GM23248 (cell line): ENCODE measurements at regions not wholly inside any gene's neighbourhood (a gene's known extent, or its start where the extent isn't known, plus 50 kb on each side); places are given as distances from the start of the nearest gene placed in this dataset.
"Not testable (repeated sequence)": the region's sequence is repeated elsewhere in the genome, so short reads cannot be mapped to it uniquely, and the experiment has no call there.

ENCODE experiments used
- DNase-seq: peaks from one replicate; pipeline ENCODE4 v3.0.0-alpha.2; 2015
- H2AFZ ChIP-seq: fragments of 200-600 bp; sonication (generic); 2 replicates; pipeline ENCODE4 v1.6.1; 2016; ENCODE audit warnings: antibody characterized with exemption
- H3F3A ChIP-seq: fragments of 200-600 bp; sonication (generic); 2 replicates; pipeline ENCODE4 v1.6.1; 2016; ENCODE audit warnings: mild to moderate bottlenecking, antibody characterized with exemption, mixed run types; ENCODE audit not compliant: insufficient read depth
- H3K27ac ChIP-seq: fragments of 200-600 bp; sonication (generic); 2 replicates; pipeline ENCODE4 v1.5.1; 2016; ENCODE audit warnings: mild to moderate bottlenecking
- H3K27me3 ChIP-seq: fragments of 200-600 bp; sonication (generic); replicated peaks from 2 replicates; pipeline ENCODE4 v1.6.1; 2016; ENCODE audit warnings: mild to moderate bottlenecking; ENCODE audit not compliant: insufficient read depth
- H3K36me3 ChIP-seq: fragments of 200-600 bp; sonication (generic); 2 replicates; pipeline ENCODE4 v1.6.1; 2016; ENCODE audit warnings: low read depth, mild to moderate bottlenecking
- H3K4me1 ChIP-seq: fragments of 200-600 bp; sonication (generic); 2 replicates; pipeline ENCODE4 v1.6.1; 2016; ENCODE audit warnings: mild to moderate bottlenecking; ENCODE audit not compliant: insufficient read depth
- H3K4me2 ChIP-seq: fragments of 200-600 bp; sonication (generic); one replicate; pipeline ENCODE4 v1.6.1; 2016; ENCODE audit warnings: mild to moderate bottlenecking; ENCODE audit not compliant: unreplicated experiment
- H3K4me3 ChIP-seq: fragments of 200-600 bp; sonication (generic); 2 replicates; pipeline ENCODE4 v1.5.1; 2016; ENCODE audit warnings: mild to moderate bottlenecking
- H3K79me2 ChIP-seq: fragments of 200-600 bp; sonication (generic); 2 replicates; pipeline ENCODE4 v1.6.1; 2016; ENCODE audit warnings: mild to moderate bottlenecking; ENCODE audit not compliant: insufficient read depth
- H3K9ac ChIP-seq: fragments of 200-600 bp; sonication (generic); 2 replicates; pipeline ENCODE4 v1.6.1; 2016; ENCODE audit warnings: mild to moderate bottlenecking
- H3K9me2 ChIP-seq: fragments of 200-600 bp; sonication (generic); 2 replicates; pipeline ENCODE4 v1.6.1; 2016; ENCODE audit warnings: mixed run types, mild to moderate bottlenecking, moderate library complexity; ENCODE audit not compliant: insufficient read depth
- H3K9me3 ChIP-seq: fragments of 200-600 bp; sonication (generic); one replicate; pipeline ENCODE4 v1.6.1; 2017; ENCODE audit warnings: low read depth
- H4K20me1 ChIP-seq: fragments of 200-600 bp; sonication (generic); 2 replicates; pipeline ENCODE4 v1.6.0; 2016; ENCODE audit not compliant: insufficient read depth
- EZH2 ChIP-seq: fragments of 200-600 bp; sonication (generic); IDR thresholded peaks from 2 replicates; pipeline ENCODE4 v1.6.1; 2018; ENCODE audit warnings: antibody characterized with exemption, mild to moderate bottlenecking; ENCODE audit not compliant: insufficient read depth, poor library complexity, severe bottlenecking
- EZH2phosphoT487 ChIP-seq: fragments of 200-600 bp; sonication (generic); IDR thresholded peaks from 2 replicates; pipeline ENCODE4 v1.6.1; 2018; ENCODE audit warnings: antibody characterized with exemption, moderate library complexity, mild to moderate bottlenecking, low read depth; ENCODE audit not compliant: insufficient read depth
- WGBS, 2 experiments: methylation state at CpG; one replicate each; pipeline ENCODE4 v1.1.6; 2015 to 2017; ENCODE audit warnings: low lambda C conversion rate in 2 of 2, low coverage in 1 of 2; ENCODE audit errors: missing lambda C conversion rate in 2 of 2; 5-methylcytosine and 5-hydroxymethylcytosine counted together
- in situ Hi-C: fragments of 300-500 bp; cut with MboI; formaldehyde crosslinking; loops from 2 replicates; pipeline ENCODE4 v1.15.0; 2020

DNA sequence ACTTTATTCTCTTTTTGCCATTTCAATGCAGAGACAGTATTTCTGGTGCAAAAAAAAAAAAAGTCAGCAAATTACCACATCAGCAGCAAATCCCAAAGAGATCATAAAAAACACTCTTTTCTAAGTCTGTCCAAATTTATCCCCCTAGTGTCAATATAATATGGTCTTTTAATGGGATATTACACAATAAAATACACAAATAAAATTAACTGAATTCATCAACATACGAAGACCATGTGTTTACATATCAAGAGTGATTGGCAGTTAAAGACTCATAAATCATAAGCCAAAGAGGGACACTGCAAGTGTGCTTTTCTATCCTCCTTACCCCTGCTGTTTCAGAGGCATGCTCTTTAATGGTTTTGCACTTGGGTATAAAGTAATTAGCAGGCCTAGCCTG is 340.2 kb upstream of the DKK2 start:
- H4K20me1 ChIP-seq: no peaks in the 10 kb centered on the region
- no peaks in the 10 kb centered on the region for H3K27me3 ChIP-seq
- in situ Hi-C loops: loop anchor here (25.0 kb wide), 1 partner anchor 286 kb away; no protein-coding TSS in a partner anchor
- no peak for DNase-seq
- H3K27ac ChIP-seq: no peak overlapping the region
- H3K9me3 ChIP-seq: peaks cover 5% of the 10 kb centered on the region
- H3K4me1 ChIP-seq: peaks cover 8% of the 10 kb centered on the region; the same call in 1 of the 2 replicates
- H3K36me3 ChIP-seq: no peaks in the 10 kb centered on the region
- TF ChIP-seq EZH2: no peak
- TF ChIP-seq EZH2phosphoT487: no peak
- no peaks in the 10 kb centered on the region for H3K9me2 ChIP-seq
- no peak overlapping the region for H2AFZ ChIP-seq
- H3F3A ChIP-seq: no peaks in the 10 kb centered on the region
- H3K4me3 ChIP-seq: no peak overlapping the region
- no peaks in the 10 kb centered on the region for H3K79me2 ChIP-seq
- H3K9ac ChIP-seq: no peak overlapping the region
- no peak overlapping the region for H3K4me2 ChIP-seq
- WGBS, 2 experiments: 28 to 48% methylated on average over 1 of the region's 1 CpG

DNA sequence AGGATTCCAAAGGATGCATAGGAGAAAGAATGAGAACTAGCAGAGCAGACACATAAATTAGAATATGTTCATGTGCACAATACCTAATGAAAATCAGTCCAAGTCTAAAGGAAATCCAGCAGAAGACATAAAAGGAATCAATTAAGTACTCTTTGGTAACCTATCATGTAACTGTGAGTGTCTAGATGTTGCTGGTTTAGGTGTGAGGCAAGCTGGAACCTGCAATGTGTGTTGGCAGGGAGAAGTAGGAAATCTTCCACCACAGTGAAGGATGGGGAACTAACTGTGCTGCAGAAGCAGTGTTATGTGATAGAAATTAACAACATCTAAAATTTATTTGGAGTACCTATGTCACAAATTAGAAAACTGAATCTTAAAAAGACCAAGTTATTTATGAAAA is 330.8 kb upstream of the DKK2 start:
- no peaks in the 10 kb centered on the region for H3K36me3 ChIP-seq
- no peak for DNase-seq
- no peaks in the 10 kb centered on the region for H3K4me1 ChIP-seq
- TF ChIP-seq EZH2 (no peak), EZH2phosphoT487 (no peak)
- H3K4me2 ChIP-seq: no peak overlapping the region
- H3K4me3 ChIP-seq: no peak overlapping the region
- in situ Hi-C loops: no loop called here
- H4K20me1 ChIP-seq: no peaks in the 10 kb centered on the region
- H3K27ac ChIP-seq: no peak overlapping the region
- H3K9ac ChIP-seq: no peak overlapping the region
- no peaks in the 10 kb centered on the region for H3K79me2 ChIP-seq
- H3K27me3 ChIP-seq: no peaks in the 10 kb centered on the region
- H3K9me2 ChIP-seq: no peaks in the 10 kb centered on the region
- no peaks in the 10 kb centered on the region for H3F3A ChIP-seq
- H2AFZ ChIP-seq: no peak overlapping the region
- H3K9me3 ChIP-seq: no peaks in the 10 kb centered on the region

DNA sequence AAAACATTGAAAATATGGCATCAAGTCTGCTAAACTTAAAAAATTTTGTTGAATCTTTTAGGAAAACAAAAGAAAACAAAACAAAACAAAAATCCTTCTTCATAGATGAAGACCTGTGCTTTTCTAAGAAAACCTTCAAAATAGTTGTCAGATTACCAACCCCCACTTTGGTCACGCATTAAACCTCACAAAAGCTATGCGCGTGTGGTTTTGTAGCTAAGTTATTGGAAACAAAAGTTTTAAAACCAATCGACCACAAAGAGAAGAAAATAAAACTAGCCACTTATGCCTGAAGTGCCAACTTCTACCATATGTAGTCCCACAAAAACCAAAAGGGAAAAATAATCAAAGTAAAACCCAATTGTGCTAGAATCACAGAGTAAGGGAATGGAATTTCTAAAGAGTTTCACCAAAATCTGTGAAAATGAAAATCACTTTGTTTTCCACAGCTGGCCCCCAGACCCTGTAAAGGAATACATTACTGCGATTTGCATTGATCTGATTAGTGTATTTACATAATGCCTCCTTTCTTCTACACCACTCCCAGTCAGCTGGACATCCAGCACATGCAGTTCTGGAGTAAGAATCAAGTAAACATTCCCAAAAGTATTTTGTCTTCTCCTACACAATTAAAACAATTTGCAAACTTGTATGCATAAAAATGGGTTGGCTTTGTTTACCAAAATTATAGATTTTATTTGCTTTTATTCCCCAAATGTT is 330.1 kb upstream of the DKK2 start:
- Histone ChIP-seq H3K4me1 (no peaks in the 10 kb centered on the region), H3K79me2 (no peaks in the 10 kb centered on the region), H3K27me3 (no peaks in the 10 kb centered on the region), H3K9ac (no peak overlapping the region), H3K4me3 (no peak overlapping the region), H4K20me1 (no peaks in the 10 kb centered on the region), H3F3A (no peaks in the 10 kb centered on the region), H3K27ac (no peak overlapping the region), H3K9me2 (no peaks in the 10 kb centered on the region), H3K9me3 (no peaks in the 10 kb centered on the region), H3K36me3 (no peaks in the 10 kb centered on the region), H3K4me2 (no peak overlapping the region), H2AFZ (no peak overlapping the region)
- no peak for TF ChIP-seq EZH2phosphoT487
- in situ Hi-C loops: no loop called here
- DNase-seq: no peak
- 46 to 52% methylated on average over 5 of the region's 5 CpGs for WGBS, 2 experiments

- Histone ChIP-seq H4K20me1 (no peaks in the 10 kb centered on the region), H3K9me2 (no peaks in the 10 kb centered on the region)
These were observed 327.0 kb upstream of the DKK2 start for GRCh38 chr4:107363125-107363524.

DNA sequence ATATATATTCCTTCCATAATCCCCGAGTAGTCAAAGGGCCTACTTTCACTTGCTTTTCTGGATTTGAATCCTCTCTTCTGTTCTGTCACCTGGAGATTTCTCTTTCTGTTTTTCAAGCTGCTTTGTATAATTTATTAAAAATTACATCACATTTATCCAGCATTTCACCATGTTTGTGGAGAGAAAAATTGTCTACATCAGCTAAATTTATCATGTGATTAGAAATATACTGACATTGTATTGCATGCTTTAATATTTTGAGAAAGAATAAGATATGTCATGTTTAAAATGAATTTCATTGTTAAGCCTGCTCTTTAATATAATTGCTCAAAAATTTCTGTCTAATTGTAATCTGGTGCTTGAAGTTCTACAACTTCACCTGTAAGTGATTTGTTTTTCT is 323.1 kb upstream of the DKK2 start:
- H3F3A ChIP-seq: no peaks in the 10 kb centered on the region
- no peaks in the 10 kb centered on the region for H3K9me3 ChIP-seq
- H3K9me2 ChIP-seq: no peaks in the 10 kb centered on the region
- no peak overlapping the region for H3K27ac ChIP-seq
- in situ Hi-C loops: no loop called here
- no peak overlapping the region for H3K4me3 ChIP-seq
- no peak overlapping the region for H2AFZ ChIP-seq
- H3K36me3 ChIP-seq: no peaks in the 10 kb centered on the region
- H3K4me1 ChIP-seq: no peaks in the 10 kb centered on the region
- H3K27me3 ChIP-seq: no peaks in the 10 kb centered on the region
- no peak for DNase-seq
- H4K20me1 ChIP-seq: no peaks in the 10 kb centered on the region
- no peaks in the 10 kb centered on the region for H3K79me2 ChIP-seq
- TF ChIP-seq EZH2phosphoT487: no peak
- no peak for TF ChIP-seq EZH2
- WGBS, 2 experiments: 87 to 91% methylated on average over 1 of the region's 1 CpG
- no peak overlapping the region for H3K4me2 ChIP-seq
- H3K9ac ChIP-seq: no peak overlapping the region

More at GRCh38 chr4:107363125-107363524, 327.0 kb upstream of the DKK2 start:
- WGBS, 2 experiments: 42 to 45% methylated on average over 2 of the region's 2 CpGs
- Histone ChIP-seq H3F3A (no peaks in the 10 kb centered on the region), H3K36me3 (no peaks in the 10 kb centered on the region), H3K9ac (no peak overlapping the region), H3K4me1 (no peaks in the 10 kb centered on the region), H3K79me2 (no peaks in the 10 kb centered on the region), H3K9me3 (no peaks in the 10 kb centered on the region), H3K4me2 (no peak overlapping the region), H3K27me3 (no peaks in the 10 kb centered on the region), H2AFZ (no peak overlapping the region), H3K4me3 (no peak overlapping the region), H3K27ac (no peak overlapping the region)
- in situ Hi-C loops: no loop called here
- TF ChIP-seq EZH2phosphoT487: no peak
- TF ChIP-seq EZH2: no peak
- DNase-seq: no peak

DNA sequence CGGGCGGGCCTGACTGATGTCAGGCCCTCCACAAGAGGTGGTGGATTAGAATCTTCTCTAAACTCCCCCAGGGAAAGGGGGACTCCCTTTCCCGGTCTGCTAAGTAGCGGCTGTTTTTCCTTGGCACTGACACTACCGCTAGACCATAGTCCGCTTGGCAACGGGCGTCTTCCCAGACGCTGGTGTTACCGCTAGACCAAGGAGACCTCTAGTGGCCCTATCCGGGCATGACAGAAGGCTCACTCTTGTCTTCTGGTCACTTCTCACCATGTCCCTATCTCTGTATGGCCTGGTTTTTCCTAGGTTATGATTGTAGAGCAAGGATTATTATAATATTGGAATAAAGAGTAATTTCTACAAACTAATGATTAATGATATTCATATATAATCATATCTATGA is 318.2 kb upstream of the DKK2 start:
- H3K27ac ChIP-seq, H3K9ac ChIP-seq, in situ Hi-C loops, H2AFZ ChIP-seq, H3K4me1 ChIP-seq, H3K36me3 ChIP-seq, H3K27me3 ChIP-seq, H3K4me2 ChIP-seq, H3F3A ChIP-seq, H3K9me3 ChIP-seq, H3K9me2 ChIP-seq, H3K79me2 ChIP-seq, H3K4me3 ChIP-seq, H4K20me1 ChIP-seq: not testable (repeated sequence)
- 81% methylated on average over 11 of the region's 11 CpGs for WGBS, 2 experiments
- peak; percentile 4 for DNase-seq
